ENCODE measurements at regions not wholly inside any gene's neighbourhood (a gene's known extent, or its start where the extent isn't known, plus 50 kb on each side); places are given as distances from the start of the nearest gene placed in this dataset.

DNA sequence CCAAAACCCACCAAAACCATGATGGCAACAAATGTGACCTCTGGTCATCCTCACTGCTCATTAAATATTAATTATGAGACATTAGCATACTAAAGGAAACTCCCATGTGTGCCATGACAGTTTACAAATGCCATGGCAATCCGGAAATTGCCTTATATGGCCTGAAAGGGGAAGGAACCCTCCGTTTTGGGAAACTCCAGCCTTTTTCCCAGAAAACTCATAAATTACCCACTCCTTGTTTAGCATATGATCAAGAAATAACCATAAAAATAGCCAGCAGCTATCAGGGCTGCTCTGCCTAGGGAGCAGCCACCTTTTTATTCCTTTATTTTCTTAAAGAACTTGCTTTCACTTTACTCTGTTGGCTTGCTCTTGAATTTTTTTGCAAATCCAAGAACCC lies 992.7 kb downstream of the NTRK3 start:
- DNase-seq (ENCODE audit: low read depth) = no peak

DNA sequence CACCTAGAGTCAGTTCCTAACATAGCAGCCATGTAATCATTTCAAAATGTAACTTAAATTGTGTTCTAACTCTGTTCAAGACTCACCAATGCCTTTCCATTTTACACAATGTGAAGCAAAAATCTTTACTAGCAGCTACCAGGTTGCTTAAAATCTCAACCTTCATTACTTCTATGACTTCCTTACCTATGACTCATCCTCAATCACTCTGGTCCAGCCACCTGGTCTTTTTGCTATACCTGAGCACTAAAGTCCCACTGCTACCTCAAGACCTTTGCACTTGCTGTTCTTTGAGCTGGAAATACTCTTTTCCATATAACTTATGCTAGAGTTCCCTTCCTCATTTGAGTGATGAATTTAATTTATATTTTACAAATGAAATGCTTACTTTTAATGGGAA lies 993.2 kb downstream of the NTRK3 start:
- no peak for DNase-seq (ENCODE audit: low read depth)

DNA sequence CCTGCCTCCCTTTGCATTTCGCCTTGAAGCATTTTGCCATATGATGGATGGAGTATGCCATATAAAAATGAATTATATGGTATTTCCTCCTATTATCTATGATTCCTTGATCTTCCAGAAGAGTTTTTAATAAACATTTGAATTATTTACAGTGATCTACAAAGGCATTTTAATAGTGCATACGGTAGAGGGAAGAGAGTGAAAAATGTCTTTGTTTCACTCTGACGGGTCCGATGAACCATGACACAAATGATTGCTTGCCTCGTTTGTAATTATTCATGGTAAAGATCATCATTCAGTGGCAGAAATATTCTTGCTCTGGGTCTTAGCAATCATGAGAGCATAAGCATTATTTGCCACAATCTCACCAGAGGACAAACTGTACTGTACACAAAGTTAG lies 1010.9 kb downstream of the NTRK3 start:
- no peak for DNase-seq (ENCODE audit: low read depth)

DNA sequence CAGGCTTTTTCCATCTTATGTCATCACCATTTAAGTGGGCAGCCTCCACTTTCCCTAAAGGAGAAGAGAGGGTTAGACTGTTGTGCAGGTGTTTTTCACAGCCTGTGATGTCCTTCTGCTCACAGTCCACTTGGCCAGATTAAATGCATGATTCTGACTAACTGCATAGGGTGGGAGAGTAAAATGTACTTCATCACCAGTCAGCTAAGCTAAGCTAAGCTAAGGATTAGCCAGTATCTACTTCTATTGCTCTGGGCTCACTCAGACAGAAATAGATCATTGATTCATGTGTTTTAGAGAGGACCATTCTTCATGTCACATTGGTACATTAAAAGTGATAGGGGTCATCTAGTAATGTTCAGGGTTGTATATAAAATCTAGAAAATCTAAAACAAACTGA lies 1013.1 kb downstream of the NTRK3 start:
- no peak for DNase-seq (ENCODE audit: low read depth)

DNA sequence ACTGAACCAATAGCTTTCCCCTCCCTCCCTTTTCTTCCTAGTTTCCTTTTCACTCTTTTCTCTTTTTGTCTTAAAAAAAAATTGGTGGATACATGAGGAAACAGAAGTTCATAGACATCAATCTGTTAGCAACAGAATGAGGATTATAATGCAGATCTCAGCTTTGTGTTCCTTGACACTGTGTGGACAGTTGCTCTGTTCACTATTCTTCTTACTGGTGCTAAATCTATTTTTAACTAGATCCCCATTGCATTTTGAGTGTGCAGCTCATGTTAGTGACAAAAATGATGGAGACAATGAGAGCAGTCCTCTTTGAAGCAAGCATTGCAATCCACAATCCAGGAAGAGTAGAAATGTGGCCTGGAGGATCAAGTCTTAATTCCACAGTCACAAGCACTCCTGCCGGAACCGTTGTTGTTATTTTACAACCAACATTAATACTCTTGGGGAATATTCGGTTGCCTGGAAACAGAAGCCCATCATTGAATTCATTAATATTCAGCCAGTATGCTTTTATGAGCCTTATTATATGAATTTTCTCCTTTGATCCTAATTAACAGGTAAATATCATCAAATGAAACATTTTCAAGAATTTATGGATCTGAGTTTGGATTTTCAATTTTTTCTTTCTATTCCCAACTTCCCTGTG lies 1016.8 kb downstream of the NTRK3 start:
- DNase-seq (ENCODE audit: low read depth) = no peak

DNA sequence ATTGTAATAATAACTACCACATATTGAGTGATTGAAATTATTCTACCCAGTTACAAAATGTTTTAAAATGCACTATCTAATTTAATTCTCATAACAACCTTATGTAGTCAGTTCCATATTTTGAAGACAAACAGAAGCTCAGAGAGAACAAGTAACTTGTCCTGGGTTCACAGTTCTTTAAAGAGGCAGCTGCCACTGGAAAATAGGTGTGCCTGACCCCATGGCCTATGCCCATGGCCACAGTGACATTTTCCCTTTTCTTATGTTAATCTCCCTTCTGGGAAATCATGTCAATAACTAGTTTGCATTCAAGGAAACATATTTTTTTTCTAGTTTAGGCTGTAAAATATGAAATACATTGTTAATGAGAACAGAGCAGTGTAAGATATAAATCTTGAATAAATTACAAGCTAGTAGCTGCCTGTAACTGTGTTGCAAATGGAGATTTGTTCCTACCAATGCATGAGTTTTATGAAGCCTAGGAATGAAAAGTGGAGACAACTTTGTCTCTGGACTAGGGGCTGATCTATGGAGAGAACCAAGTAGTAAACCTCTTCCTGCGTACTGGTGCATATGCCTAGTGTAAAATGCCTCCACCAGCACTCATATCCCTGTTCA lies 1018.0 kb downstream of the NTRK3 start:
- DNase-seq (ENCODE audit: low read depth) = no peak

DNA sequence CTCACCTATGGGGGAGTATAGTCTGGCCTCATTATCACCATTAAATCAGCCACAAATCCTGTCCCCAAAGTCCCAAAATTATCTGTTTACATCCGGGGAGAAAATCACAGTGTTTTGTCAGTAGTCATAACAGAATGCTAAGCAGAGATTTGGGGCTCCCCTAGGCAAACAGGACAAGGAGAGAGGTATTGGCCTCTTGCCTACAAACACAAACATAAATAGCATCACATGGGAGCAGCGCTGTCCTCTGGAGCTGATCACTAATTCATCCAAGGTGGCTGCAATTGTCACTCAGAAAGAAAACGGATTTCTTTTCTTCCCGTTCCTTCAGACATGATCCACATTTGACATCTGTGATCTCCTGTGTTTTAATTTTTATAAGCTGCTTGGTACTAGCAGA lies 1028.1 kb downstream of the NTRK3 start:
- DNase-seq (ENCODE audit: low read depth) = no peak

DNA sequence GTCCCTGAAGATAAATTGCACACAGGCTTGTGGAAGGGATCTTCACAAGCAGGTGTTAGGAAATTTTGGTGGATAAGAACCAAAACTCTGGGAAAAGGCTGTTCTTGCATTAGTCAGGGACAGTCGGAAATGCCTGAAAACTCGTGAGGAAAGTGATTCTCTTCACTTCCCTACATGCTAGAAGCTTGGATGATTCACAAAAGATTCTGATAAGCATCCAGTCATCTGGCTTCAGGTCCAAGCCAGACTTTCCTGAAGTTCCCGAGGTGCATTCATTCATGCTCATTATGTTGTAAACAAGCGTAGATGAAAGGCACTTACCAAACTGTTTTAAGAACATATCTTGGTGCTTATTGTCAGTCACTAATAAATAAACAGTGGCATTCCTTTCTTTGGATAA lies 1028.7 kb downstream of the NTRK3 start:
- DNase-seq (ENCODE audit: low read depth) = no peak

DNA sequence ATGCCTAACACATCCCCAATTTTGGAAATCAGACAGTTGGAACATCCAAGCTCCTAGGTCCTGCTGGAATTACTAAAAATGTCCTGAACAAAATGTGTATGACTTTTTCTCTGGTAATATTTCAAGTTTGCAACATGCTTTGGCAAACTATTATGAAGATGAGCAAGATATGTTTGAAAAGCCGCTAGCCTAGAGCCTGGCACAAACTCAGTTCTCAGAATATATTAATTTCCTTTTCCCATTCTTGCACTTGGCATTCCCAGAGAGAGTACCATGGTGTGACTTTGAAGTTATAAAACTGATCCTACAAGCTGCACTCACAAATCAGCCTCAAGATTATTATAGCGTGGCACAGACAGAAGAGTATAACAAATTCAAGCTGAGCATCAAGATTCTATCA lies 1031.1 kb downstream of the NTRK3 start:
- no peak for DNase-seq (ENCODE audit: low read depth)

DNA sequence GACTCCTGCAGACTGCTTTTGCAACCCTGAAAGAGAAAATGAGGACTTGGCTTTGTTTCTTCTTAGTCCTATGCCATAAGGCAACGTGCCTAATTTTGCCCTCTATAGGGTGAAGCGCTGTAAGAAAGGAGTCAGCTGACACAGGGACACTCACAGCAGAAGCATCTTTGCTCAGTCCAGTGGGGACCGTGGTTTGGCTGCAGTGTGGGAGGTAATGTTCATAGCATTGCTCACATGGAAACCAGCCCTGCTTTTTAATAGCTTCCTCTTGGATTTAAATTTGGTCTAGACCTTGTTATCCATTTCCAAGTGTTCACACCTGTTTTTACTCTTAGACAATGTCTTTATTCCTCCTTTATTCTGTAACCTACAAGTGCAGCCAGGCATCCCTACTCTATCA lies 1032.1 kb downstream of the NTRK3 start:
- peak; percentile 31 for DNase-seq (ENCODE audit: low read depth)

DNA sequence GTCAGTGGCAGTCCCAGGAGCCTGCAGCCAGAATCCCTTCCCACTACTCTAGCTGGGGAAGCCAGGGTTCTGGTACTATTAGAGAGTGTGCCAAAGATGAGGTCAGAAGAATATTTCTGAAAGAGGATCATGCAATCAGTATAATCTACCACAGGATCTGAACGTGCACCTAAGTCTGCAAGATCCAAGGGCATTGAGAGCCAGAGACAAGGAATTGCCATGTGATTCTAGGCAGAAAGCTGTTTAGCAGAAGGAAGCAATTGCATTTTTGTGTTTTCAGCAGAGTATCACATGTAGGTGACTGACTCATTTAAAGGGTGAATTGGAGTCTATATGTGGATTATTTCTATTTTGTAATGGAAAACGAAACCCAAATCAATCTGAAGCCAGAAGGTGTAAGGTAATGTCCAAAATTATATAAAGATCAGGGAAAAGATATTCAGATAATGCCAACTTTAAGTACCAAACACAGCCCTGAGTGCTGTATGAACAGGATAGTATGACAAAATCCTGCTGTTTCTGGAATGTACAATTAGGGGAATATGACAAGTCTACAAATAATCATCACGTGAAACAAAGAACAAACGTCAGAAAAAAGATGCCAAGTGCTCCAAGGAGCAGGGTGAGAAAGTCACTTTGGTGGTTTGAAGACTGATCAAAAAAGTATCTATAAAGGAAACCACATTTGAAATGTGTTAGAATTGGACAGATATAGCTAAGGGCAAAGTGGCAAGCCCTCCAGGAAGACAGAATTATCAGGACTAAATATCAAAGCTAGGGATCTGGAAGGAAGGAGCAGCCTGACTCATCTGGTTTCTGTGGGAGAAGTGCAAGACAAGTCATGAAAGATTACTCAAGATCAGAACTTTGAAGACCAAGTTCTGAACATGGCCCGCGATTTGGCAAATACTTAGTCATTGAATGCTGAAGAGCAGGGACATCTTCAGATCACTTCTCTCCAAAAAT lies 1036.6 kb downstream of the NTRK3 start:
- DNase-seq (ENCODE audit: low read depth) = peak; percentile 10

DNA sequence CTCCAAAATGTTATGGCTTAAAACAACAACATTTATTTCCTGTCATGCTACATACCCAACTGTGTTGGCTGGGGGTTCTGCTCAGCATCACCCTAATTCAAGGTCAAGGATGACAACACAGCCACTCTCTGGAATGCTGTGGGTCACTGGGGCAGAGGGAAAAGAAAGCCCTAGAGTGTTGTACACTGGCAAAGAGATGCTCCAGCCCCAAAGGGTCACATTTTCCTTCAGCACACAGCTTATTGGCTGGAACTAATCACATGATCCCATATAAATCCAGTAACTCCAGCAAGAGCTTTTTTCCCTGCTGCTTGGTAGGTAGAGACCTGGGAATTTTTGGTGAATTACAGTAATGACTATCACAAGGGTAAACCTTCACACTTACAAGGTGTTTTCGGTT lies 1041.4 kb downstream of the NTRK3 start:
- no peak for DNase-seq (ENCODE audit: low read depth)

DNA sequence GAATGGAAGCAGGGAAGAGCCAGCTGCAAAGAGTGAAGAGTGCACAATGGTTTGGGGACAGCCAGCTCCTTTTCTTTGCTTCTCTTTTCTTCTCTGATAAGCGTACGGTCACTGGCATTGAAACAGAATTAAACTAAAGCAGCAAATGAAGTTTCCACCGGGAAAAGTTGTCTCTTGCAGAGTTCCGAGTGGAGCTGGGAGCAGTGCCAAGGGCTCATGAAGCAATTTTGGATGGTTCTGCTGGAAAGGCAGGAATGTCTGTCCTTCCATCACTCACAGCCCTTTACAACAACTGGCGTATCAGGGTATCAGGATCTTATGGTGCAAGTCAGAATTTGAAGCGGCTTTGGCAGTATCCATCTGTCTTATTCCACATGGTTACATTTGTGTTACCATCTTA lies 1042.9 kb downstream of the NTRK3 start:
- no peak for DNase-seq (ENCODE audit: low read depth)

DNA sequence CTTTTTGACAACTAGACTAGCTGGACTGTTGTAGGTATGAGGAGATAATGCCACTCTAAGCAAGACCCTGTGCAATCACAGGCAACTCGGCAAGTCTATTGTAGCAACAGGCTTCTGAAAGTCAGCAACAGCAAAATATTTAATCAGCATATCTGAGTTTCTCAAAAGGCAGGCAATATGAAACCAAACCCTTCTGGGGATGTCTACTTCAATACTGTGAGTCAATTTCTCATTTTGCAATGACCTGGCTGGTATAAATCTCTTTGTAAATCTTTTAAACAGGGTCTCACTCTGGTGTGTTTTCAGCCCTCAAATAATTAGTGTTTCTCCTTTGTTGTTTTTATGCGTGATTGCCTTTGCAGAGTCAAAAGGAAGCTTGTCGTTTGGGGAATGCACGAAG lies 1044.5 kb downstream of the NTRK3 start:
- DNase-seq (ENCODE audit: low read depth) = no peak

DNA sequence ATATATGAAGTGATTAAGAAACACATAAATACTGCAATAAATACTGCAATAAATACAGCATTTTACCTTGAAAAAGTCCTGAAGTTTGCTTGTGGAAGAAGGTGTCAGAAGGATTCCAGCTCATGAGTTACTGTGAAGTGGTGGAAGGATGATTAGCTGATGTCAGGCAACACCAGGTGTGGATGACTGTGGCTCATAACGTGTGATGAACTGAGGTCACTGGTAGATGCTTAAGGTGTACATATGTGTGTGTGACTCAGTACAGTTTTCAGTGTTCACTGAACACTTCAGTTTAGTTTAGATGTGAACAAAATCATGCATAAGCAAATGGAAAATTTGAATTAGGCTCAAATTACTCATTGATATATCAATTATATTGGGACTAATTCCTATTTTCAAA lies 1045.0 kb downstream of the NTRK3 start:
- DNase-seq (ENCODE audit: low read depth) = no peak

DNA sequence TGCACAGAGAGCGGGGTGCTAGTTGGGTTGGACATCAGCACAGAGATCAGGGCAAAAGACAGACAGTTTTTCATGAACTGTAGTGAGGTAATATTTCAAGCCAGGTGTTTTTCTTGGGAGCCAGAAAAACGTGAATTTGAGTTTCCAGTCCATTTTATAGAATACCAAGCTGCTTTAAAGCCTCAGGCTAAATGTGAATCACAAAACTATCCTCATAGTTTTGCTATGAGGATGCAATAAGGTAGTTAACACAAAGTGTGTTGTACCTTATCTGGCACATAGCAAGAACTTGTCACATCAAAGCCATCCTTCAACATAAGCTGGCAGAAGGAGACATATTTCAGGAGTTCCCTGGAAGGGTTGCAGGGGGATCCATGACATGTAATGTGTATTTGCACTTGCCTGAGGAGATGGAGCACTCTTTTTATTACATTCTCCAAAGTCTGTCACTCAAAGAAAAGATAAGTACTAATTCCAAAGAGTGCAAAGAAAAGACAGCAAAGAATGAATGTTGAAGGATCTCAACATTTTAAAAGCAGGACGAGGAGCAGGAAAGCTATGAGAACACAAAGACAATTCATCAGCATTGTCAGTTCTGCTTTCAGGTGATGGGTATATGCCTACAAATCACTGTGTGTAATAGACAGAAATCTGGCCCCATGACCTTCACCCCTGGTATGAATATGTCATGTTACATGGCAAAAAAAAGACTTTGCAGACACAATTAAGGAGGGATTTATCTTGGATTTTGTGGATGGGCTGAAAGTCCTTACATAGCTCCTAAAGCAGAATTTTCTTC lies 1046.4 kb downstream of the NTRK3 start:
- DNase-seq (ENCODE audit: low read depth) = no peak

DNA sequence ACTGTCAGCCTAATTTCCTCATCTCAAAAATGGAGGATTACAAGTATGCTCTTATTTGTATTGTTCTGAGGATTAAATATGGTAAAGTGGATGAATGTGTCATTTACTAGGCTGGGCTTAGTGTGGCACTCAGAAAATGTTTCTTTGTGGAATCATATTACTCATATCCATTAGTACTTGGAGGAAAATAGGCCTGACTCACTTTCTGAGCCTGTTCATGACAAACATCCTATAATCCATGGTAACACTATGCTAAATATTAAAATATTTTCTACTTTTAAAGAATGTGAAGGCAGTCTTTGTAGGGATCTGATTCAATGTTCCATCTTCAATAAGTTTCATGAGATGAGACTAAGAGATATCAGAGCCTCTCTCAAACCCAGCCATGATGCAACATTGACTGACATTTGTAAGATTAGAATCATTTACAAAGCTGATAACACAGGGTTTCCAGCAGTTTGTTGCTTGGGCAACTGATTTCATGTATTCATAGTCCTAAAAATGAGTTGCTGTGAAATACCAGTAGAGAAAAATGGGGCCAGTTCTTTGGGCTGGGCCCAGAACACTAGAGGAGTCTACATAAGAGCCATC lies 1048.5 kb downstream of the NTRK3 start:
- peak; percentile 38 for DNase-seq (ENCODE audit: low read depth)

DNA sequence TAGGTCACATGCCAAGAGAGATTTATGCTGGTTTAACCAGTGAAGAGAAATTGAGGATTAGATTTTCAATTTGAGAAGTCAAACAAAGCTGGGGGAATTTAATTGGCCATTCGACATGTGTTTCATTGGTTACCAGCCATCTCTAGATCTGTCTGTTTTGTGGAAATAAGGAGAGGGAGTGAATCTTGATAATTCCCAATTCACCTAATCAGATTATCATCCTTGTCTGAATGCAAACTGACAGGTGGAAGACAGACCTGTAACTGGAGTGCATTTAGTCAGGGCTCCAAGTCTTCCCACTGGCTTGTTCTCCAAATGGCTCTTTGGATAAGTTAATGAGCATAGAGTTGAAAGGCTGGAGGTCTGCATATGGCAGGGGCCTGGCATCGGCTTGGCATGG lies 1049.3 kb downstream of the NTRK3 start:
- no peak for DNase-seq (ENCODE audit: low read depth)

DNA sequence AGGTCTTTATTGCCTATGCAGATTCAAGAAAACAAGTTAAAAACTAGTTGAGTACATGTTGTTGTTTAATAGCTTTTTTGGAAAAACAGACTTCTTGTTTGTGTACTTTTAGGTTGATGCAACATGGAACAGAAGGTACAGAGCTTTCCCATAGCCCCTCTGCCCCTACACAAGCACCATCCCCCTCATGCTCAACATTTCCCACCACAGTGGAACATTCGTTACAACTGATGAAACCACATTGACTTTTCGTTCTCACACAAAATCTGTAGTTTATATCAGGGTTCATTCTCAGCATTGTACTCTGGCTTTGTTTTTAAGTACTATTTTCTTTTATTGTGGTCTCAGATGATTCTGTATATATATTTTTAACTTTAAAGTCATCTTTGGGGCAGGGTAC lies 1054.6 kb downstream of the NTRK3 start:
- DNase-seq (ENCODE audit: low read depth) = no peak

DNA sequence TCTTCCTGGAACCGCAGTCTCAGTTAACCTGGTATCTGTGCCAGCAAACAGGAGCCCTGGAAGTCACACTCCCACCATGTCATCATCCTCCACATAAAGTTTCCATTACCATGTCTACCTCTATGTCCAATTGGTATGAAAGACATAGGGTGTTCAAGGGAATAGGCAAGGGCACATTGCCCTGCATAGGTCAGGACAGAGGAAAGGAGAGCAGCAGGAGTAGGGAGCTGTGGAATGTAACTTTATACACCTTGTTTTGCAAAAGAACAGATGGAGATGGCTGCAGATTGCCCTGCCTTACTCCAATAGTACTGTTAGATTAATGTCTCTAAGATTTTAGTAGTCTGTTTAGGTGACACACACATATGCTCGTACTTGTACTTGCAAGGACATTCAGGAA lies 1056.4 kb downstream of the NTRK3 start:
- no peak for DNase-seq (ENCODE audit: low read depth)

DNA sequence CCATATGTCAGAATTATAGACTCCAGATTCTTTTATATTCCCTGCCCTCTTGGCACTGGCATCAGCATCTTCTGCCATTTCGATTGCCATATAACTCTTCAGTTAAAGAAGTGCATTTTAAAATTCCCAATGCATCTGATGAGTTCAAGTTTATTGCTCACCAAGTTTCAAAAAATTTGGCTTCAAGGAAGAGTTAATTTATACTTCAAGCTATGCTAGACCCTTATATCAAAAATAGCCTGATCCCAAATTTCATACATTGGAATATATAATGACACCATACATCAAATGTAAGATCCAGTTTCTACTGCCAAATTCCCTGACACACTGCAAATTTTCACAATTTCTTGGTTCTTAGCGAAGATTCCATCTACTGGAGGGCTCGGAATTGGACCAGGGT lies 1058.6 kb downstream of the NTRK3 start:
- DNase-seq (ENCODE audit: low read depth) = no peak

DNA sequence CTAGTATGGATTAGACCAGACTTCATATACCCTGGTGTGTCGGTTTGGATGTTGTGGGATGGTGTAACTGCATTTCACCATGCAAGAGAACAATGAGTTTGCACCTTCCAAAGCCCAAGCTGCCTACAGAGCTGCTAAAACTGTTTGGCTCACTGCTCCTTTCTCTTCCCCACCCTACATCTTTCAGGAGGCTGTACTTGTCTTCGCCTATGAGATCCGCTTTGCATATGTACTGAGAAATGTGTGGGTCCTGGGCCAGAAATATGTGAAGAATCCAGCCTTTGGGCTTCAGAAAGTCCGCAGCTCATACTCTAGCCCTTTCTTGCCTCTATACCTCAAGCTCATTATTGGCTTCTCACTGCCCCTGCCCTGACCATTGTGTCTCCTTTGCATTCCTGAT lies 1060.0 kb downstream of the NTRK3 start:
- no peak for DNase-seq (ENCODE audit: low read depth)
